HTERT RPE-1 (cell line): ENCODE measurements at regions not wholly inside any gene's neighbourhood (a gene's known extent, or its start where the extent isn't known, plus 50 kb on each side); places are given as distances from the start of the nearest gene placed in this dataset.

Experiments
- in situ Hi-C: fragments of 300-500 bp; cut with MboI; formaldehyde crosslinking; loops from 4 replicates; pipeline ENCODE4 v1.14.3; 2020; ENCODE audit warnings: low sequenced_read_pairs

DNA sequence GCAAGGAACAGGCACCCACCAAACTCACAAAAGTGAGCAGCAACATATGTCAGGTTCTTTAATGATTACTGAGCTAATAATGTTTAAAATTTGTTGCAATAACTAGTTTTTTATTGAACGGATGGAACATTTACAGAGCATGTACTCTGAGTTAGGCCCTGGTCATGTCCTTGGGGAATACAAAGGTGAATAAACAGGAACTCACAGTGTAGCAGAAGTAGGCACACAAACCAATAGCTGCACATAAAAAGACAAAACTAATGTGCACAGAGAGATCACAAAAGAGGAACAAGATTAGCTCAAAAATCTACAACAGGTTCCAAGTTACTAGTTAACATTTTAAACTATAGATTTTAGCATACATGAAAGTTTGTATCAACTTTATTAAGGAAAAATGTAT is 505.3 kb upstream of the PPP2R3A start:
- in situ Hi-C loops: no loop called here

- in situ Hi-C loops: no loop called here
Measured at GRCh38 chr3:135471911-135472310, 493.6 kb upstream of the PPP2R3A start.

DNA sequence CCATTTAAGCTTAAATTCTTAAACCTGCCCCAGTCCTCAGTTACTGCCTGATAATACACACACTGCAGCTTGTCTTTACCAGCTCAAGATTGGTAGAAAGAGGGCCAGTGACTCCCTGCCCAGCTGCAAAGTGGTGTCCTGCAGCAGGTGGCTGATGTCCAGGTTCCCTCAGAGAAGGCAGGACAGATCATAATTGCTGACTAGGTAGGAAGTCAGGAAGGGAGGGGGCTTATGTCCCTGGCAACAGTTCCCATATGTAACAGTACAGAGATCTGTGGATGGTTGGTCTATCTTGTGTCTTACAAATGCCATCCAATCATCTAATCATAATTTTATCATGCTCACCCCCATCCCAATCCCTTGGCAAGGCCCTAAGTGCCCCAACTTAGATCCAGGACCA is 492.1 kb upstream of the PPP2R3A start:
- in situ Hi-C loops: no loop called here

- in situ Hi-C loops: no loop called here
Measured at GRCh38 chr3:135487261-135487660, 478.3 kb upstream of the PPP2R3A start.

- in situ Hi-C loops: no loop called here
Measured at GRCh38 chr3:135490219-135490915, 475.2 kb upstream of the PPP2R3A start.

GRCh38 chr3:135491491-135492205 is 473.9 kb upstream of the PPP2R3A start:
- in situ Hi-C loops: no loop called here

DNA sequence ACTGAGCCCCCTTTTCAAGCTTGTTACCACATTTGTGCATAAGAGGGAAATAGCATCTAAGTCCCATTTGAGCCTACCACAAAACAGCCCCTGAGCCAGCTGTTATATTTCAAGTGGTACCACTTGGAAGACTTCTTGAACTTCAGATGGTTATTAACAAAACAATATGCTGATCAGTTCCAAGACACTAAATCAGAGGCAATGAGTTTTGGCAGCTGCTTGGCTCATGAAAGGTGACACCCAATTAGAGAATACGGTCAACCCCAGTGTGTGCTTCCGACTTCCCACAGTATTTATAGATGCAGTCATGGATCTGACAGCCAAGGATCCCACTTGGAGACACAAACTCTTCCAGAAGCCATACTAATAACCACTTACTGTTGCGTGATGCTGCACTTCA is 469.6 kb upstream of the PPP2R3A start:
- in situ Hi-C loops: no loop called here

DNA sequence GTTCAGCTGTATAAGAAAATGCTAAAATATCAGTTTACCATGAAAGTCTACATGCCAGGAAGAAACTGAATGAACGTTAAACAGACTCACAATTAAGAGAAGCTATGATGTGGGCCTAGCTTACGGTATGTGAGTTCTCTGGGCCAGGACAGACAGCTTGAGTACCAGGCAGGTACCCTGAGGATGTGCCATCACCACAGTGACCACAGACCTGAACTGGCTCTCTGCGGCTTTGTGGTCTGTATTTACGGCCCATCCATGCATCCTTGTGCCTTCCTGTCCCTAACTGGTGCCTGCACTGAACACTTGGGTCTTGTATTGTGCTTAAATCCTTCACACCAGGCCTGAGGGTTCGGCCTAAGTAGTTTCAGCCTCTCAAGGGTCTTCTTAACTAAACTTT is 467.5 kb upstream of the PPP2R3A start:
- in situ Hi-C loops: no loop called here

- in situ Hi-C loops: no loop called here
Measured at GRCh38 chr3:135499426-135499825, 466.1 kb upstream of the PPP2R3A start.

GRCh38 chr3:135500034-135500433 is 465.5 kb upstream of the PPP2R3A start:
- in situ Hi-C loops: no loop called here

- in situ Hi-C loops: no loop called here
Measured at GRCh38 chr3:135503065-135503759, 462.3 kb upstream of the PPP2R3A start.

GRCh38 chr3:135503760-135504686 is 461.5 kb upstream of the PPP2R3A start:
- in situ Hi-C loops: no loop called here

GRCh38 chr3:135513106-135514059 is 452.1 kb upstream of the PPP2R3A start:
- in situ Hi-C loops: no loop called here

- in situ Hi-C loops: no loop called here
Measured at GRCh38 chr3:135514060-135514448, 451.5 kb upstream of the PPP2R3A start.

DNA sequence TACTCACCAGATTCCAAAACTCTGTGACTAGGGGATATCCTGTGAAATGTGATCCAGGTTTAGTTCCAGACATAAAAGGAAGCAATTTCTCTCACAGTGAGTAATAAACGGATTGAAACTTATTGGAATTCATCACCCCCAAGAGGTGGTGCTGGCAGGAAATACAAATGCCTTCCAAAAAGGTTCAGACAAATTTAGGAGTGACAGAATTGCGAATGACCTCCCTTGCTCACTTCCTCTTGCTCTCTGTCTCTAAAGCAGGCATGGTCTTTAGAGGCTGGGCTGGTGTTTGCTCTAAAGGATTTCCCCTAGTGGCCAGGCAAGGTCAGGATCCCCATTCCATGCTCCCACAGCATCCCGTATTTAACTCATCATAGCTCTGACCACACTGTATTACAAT is 449.4 kb upstream of the PPP2R3A start:
- in situ Hi-C loops: no loop called here

- in situ Hi-C loops: no loop called here
Measured at GRCh38 chr3:135528413-135529015, 437.0 kb upstream of the PPP2R3A start.

DNA sequence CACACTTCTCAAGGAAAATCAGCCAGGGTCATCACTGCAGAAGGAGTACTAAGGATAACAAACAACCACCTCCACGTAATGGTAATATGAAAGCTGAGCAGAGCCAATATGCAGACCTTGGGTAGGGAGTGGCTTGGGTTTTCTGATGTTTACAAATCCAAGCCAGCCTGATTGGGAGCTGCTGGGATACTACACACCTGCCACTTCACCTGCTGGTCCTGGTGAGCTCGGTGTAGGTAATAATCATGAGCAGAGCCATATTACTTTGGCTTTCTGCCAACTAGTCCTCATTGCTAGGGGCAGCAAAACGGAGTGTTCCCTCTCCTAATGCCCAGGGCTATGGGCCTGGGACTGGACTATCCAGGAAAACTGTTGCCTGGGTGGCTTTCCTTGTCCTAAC is 433.5 kb upstream of the PPP2R3A start:
- in situ Hi-C loops: no loop called here

- in situ Hi-C loops: no loop called here
Measured at GRCh38 chr3:135538123-135538522, 427.4 kb upstream of the PPP2R3A start.

- in situ Hi-C loops: no loop called here
Measured at GRCh38 chr3:135539351-135539750, 426.2 kb upstream of the PPP2R3A start.
